ENCODE measurements at regions not wholly inside any gene's neighbourhood (a gene's known extent, or its start where the extent isn't known, plus 50 kb on each side); places are given as distances from the start of the nearest gene placed in this dataset.

DNA sequence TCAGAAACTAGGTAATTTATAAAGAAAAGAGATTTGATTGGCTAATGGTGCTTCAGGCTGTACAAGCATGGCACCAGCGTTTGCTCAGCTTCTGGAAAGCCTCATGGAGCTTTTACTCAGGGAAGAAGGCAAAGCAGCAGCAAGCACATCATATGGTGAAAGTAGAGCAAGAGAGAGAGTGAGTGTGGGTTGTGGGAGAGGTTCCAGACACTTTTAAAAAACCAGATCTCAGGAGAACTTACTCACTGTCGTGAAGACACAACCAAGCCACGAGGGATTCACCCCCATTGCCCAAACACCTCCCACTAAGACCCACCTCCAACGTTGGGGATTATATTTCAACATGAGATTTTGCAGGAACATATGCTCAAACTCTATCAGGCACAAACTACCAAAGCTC, 554.6 kb upstream of the TNP1 start:
- H3K9me3 ChIP-seq = no peaks in the 10 kb centered on the region
- no peak overlapping the region for H3K27ac Mint-ChIP-seq
- peaks cover 8% of the 10 kb centered on the region for H3K36me3 Mint-ChIP-seq
- ATAC-seq (replicated peaks in 1 of 4) (no peak), DNase-seq (no peak)
- H3K36me3 ChIP-seq (ENCODE audit: control insufficient read depth in 2 of 2, extremely low read depth in 1 of 2, insufficient read depth in 1 of 2, low read length in 1 of 2) = no peaks in the 10 kb centered on the region
- 50% methylated on average over 1 of the region's 4 CpGs for WGBS (ENCODE audit: insufficient coverage)
- no peak overlapping the region for H3K27ac ChIP-seq (ENCODE audit: low read length)
- peaks cover 2 to 10% of the 10 kb centered on the region in 2 donors for H3K27me3 Mint-ChIP-seq
- H3K9me3 Mint-ChIP-seq = no peaks in the 10 kb centered on the region
- no peak overlapping the region for H3K4me3 ChIP-seq (ENCODE audit: control insufficient read depth in 1 of 2, extremely low read depth in 1 of 2, low read length in 1 of 2)
- peaks cover 0 to 2% of the 10 kb centered on the region in 2 experiments for H3K27me3 ChIP-seq (replicated peaks in 1 of 2; ENCODE audit: control insufficient read depth in 2 of 2, extremely low read depth in 1 of 2, insufficient read depth in 2 of 2, low read length in 1 of 2)
- no peak overlapping the region for H3K4me3 Mint-ChIP-seq
- CTCF ChIA-PET = no interaction called here
- H3K4me1 ChIP-seq (ENCODE audit: control insufficient read depth in 1 of 2, extremely low read depth in 1 of 2, insufficient read depth in 2 of 2, low read length in 2 of 2) = no peaks in the 10 kb centered on the region
- H3K4me1 Mint-ChIP-seq = no peaks in the 10 kb centered on the region
- POLR2A ChIA-PET = no interaction called here

DNA sequence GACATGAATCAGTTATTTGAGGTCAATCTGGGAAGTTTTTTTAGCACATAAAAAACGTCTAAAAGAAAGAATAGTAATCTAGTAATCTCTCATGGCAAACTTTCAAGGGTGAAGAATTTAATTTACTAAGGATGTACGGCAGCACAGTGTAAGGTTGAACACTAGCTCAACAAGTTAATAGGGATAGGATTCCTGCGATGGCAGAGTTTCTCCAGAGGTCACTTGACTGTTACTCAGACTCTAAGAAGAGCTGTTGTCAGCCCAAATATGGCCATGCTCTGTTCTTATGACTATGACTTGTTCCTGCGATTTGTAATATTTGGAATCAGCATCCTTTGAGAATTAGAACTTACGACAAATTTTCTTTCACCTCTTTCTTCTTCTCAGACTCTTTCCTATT, 553.3 kb upstream of the TNP1 start:
- H3K4me3 ChIP-seq (ENCODE audit: control insufficient read depth in 1 of 2, extremely low read depth in 1 of 2, low read length in 1 of 2) = no peak overlapping the region

DNA sequence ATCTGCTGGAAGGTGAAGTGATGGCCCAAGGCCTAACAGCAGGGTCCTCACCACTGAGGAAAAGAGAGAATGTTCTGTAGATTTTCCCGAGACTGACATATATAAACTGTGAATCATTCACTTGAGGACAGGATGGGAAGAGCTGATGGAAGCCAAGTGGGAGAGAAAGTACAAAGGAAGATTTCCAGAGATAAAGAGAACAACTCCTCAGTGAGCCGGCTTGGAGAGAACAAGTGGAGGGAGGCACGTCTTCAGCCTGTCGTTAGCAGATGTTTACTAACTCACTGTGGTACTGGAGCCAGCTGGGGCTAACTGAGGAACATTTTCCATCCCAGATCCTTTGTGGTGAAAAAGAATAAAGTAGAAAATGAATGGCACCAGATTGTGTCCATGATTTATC, 552.9 kb upstream of the TNP1 start:
- Histone ChIP-seq H3K4me3 (ENCODE audit: control insufficient read depth in 1 of 2, extremely low read depth in 1 of 2, low read length in 1 of 2) (no peak overlapping the region), H3K9me3 (no peaks in the 10 kb centered on the region), H3K36me3 (ENCODE audit: control insufficient read depth in 2 of 2, extremely low read depth in 1 of 2, insufficient read depth in 1 of 2, low read length in 1 of 2) (no peaks in the 10 kb centered on the region), H3K4me1 (ENCODE audit: control insufficient read depth in 1 of 2, extremely low read depth in 1 of 2, insufficient read depth in 2 of 2, low read length in 2 of 2) (no peaks in the 10 kb centered on the region), H3K27me3 (replicated peaks in 1 of 2; ENCODE audit: control insufficient read depth in 2 of 2, extremely low read depth in 1 of 2, insufficient read depth in 2 of 2, low read length in 1 of 2) (peaks cover 0 to 2% of the 10 kb centered on the region in 2 experiments), H3K27ac (ENCODE audit: low read length) (no peak overlapping the region)
- Mint-ChIP-seq H3K27ac (no peak overlapping the region), H3K36me3 (peaks cover 4% of the 10 kb centered on the region), H3K4me1 (no peaks in the 10 kb centered on the region), H3K9me3 (no peaks in the 10 kb centered on the region), H3K27me3 (peaks cover 2 to 10% of the 10 kb centered on the region in 2 donors), H3K4me3 (no peak overlapping the region)
- ATAC-seq (replicated peaks in 1 of 4) = no peak
- ChIA-PET POLR2A (no interaction called here), CTCF (no interaction called here)
- WGBS (ENCODE audit: insufficient coverage) = no CpG with 5 or more reads among the region's 4 CpGs
- DNase-seq = no peak

More for the DNA sequence above, 553.3 kb upstream of the TNP1 start:
- Mint-ChIP-seq H3K27me3 (peaks cover 2 to 10% of the 10 kb centered on the region in 2 donors), H3K9me3 (no peaks in the 10 kb centered on the region), H3K36me3 (peaks cover 4% of the 10 kb centered on the region), H3K4me3 (no peak overlapping the region), H3K27ac (no peak overlapping the region), H3K4me1 (no peaks in the 10 kb centered on the region)
- no peaks in the 10 kb centered on the region for H3K36me3 ChIP-seq (ENCODE audit: control insufficient read depth in 2 of 2, extremely low read depth in 1 of 2, insufficient read depth in 1 of 2, low read length in 1 of 2)
- H3K4me1 ChIP-seq (ENCODE audit: control insufficient read depth in 1 of 2, extremely low read depth in 1 of 2, insufficient read depth in 2 of 2, low read length in 2 of 2) = no peaks in the 10 kb centered on the region
- H3K27me3 ChIP-seq (replicated peaks in 1 of 2; ENCODE audit: control insufficient read depth in 2 of 2, extremely low read depth in 1 of 2, insufficient read depth in 2 of 2, low read length in 1 of 2) = peaks cover 0 to 2% of the 10 kb centered on the region in 2 experiments
- ChIA-PET CTCF (interaction anchor here in 1 of 2 donors (0.6 kb wide), 1 partner anchor 379 kb away, joined by 3 read pairs; no protein-coding TSS in a partner anchor), POLR2A (no interaction called here)
- DNase-seq = no peak
- no peaks in the 10 kb centered on the region for H3K9me3 ChIP-seq
- ATAC-seq (replicated peaks in 1 of 4) = no peak
- 67% methylated on average over 3 of the region's 5 CpGs for WGBS (ENCODE audit: insufficient coverage)
- no peak overlapping the region for H3K27ac ChIP-seq (ENCODE audit: low read length)

DNA sequence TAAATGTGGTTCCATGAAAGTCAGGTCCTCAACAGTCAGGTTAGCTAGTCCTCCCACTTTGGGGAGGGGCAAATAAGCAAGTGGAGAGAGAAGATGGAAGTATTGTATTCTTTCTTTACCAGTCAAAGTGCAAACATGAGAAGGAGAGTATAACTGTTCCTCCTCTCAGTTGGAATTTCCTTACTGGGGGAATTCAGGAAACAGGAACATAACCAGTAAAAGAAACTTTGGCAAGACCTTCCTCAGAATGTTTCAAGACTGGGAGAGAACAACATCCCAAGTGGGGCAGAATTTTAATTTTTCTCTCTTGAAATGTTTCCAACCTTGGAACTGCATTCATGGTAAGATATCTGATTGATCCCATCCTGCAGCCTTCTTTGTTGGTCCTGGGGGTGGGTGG, 552.4 kb upstream of the TNP1 start:
- CTCF ChIA-PET = no interaction called here
- no peak for ATAC-seq (replicated peaks in 1 of 4)

DNA sequence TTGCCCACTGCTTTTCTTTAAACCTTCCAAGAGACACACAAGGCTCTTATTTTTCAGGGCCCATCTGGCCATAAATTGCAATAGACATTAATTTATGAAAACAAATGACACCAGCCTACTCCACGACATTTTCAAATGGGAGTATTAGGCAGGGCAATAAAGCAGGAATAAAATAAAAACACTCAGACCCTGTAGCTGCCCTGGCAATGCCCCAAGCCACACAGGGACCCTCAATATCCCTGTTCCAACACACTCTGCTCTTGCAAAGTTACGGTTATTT, 550.8 kb upstream of the TNP1 start:
- Mint-ChIP-seq H3K9me3 (no peaks in the 10 kb centered on the region), H3K36me3 (peaks cover 4% of the 10 kb centered on the region), H3K4me3 (no peak overlapping the region), H3K27ac (no peak overlapping the region), H3K4me1 (no peaks in the 10 kb centered on the region), H3K27me3 (peaks cover 2 to 10% of the 10 kb centered on the region in 2 donors)
- Histone ChIP-seq H3K27ac (ENCODE audit: low read length) (no peak overlapping the region), H3K27me3 (replicated peaks in 1 of 2; ENCODE audit: control insufficient read depth in 2 of 2, extremely low read depth in 1 of 2, insufficient read depth in 2 of 2, low read length in 1 of 2) (peaks cover 0 to 2% of the 10 kb centered on the region in 2 experiments), H3K4me3 (ENCODE audit: control insufficient read depth in 1 of 2, extremely low read depth in 1 of 2, low read length in 1 of 2) (no peak overlapping the region), H3K36me3 (ENCODE audit: control insufficient read depth in 2 of 2, extremely low read depth in 1 of 2, insufficient read depth in 1 of 2, low read length in 1 of 2) (no peaks in the 10 kb centered on the region), H3K4me1 (ENCODE audit: control insufficient read depth in 1 of 2, extremely low read depth in 1 of 2, insufficient read depth in 2 of 2, low read length in 2 of 2) (no peaks in the 10 kb centered on the region), H3K9me3 (no peaks in the 10 kb centered on the region)
- no CpG with 5 or more reads among the region's 2 CpGs for WGBS (ENCODE audit: insufficient coverage)
- ChIA-PET CTCF (no interaction called here), POLR2A (no interaction called here)
- DNase-seq = no peak
- no peak for ATAC-seq (replicated peaks in 1 of 4)

More for the DNA sequence above, 552.4 kb upstream of the TNP1 start:
- peaks cover 4% of the 10 kb centered on the region for H3K36me3 Mint-ChIP-seq
- H3K9me3 Mint-ChIP-seq = no peaks in the 10 kb centered on the region
- Histone ChIP-seq H3K4me3 (ENCODE audit: control insufficient read depth in 1 of 2, extremely low read depth in 1 of 2, low read length in 1 of 2) (no peak overlapping the region), H3K27ac (ENCODE audit: low read length) (no peak overlapping the region), H3K4me1 (ENCODE audit: control insufficient read depth in 1 of 2, extremely low read depth in 1 of 2, insufficient read depth in 2 of 2, low read length in 2 of 2) (no peaks in the 10 kb centered on the region), H3K9me3 (no peaks in the 10 kb centered on the region), H3K36me3 (ENCODE audit: control insufficient read depth in 2 of 2, extremely low read depth in 1 of 2, insufficient read depth in 1 of 2, low read length in 1 of 2) (no peaks in the 10 kb centered on the region), H3K27me3 (replicated peaks in 1 of 2; ENCODE audit: control insufficient read depth in 2 of 2, extremely low read depth in 1 of 2, insufficient read depth in 2 of 2, low read length in 1 of 2) (peaks cover 0 to 2% of the 10 kb centered on the region in 2 experiments)
- no peak for DNase-seq
- H3K4me3 Mint-ChIP-seq = no peak overlapping the region
- H3K27me3 Mint-ChIP-seq = peaks cover 2 to 10% of the 10 kb centered on the region in 2 donors
- POLR2A ChIA-PET = no interaction called here
- H3K4me1 Mint-ChIP-seq = no peaks in the 10 kb centered on the region
- no peak overlapping the region for H3K27ac Mint-ChIP-seq

DNA sequence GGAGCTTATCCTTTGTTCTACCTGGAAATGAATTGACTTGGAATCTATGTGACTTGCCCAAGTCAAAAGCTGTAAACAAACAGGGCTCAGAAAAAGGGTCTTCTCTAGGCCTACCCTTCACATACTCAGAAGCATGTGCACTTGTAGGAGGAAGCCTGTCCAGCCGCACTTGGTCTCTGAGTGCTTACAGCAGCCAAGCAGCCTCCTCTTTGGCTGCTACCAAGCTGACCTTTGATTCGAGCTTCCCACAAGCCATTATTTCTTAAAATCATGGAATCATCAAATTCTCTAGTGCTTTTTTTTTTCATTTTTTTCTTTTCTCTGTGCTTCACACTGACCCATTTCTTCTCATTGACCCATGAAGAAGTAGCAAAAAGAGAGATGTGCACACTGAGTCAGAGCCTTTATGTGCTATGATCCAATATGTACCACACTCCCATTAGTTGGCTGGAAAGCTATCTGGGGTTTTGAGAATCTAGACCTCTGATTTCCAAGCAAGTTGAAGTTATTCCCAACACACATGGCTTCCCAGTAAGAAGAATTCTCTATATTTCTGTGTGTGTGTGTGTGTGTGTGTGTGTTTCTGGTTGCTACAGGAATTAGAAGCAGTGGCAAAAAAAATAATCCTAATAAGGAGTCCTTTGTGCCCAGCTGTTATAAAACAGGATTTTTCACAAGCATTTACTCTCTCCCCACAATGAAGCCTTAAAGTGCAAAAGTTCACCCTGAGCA, 550.3 kb upstream of the TNP1 start:
- POLR2A ChIA-PET = no interaction called here
- Mint-ChIP-seq H3K27ac (no peak overlapping the region), H3K36me3 (peaks cover 4% of the 10 kb centered on the region), H3K9me3 (no peaks in the 10 kb centered on the region), H3K4me3 (no peak overlapping the region), H3K27me3 (peaks cover 2 to 10% of the 10 kb centered on the region in 2 donors), H3K4me1 (no peaks in the 10 kb centered on the region)
- no peaks in the 10 kb centered on the region for H3K36me3 ChIP-seq (ENCODE audit: control insufficient read depth in 2 of 2, extremely low read depth in 1 of 2, insufficient read depth in 1 of 2, low read length in 1 of 2)
- no peaks in the 10 kb centered on the region for H3K4me1 ChIP-seq (ENCODE audit: control insufficient read depth in 1 of 2, extremely low read depth in 1 of 2, insufficient read depth in 2 of 2, low read length in 2 of 2)
- no peak for DNase-seq
- peaks cover 0 to 2% of the 10 kb centered on the region in 2 experiments for H3K27me3 ChIP-seq (replicated peaks in 1 of 2; ENCODE audit: control insufficient read depth in 2 of 2, extremely low read depth in 1 of 2, insufficient read depth in 2 of 2, low read length in 1 of 2)
- WGBS (ENCODE audit: insufficient coverage) = 100% methylated on average over 1 of the region's 2 CpGs
- H3K4me3 ChIP-seq (ENCODE audit: control insufficient read depth in 1 of 2, extremely low read depth in 1 of 2, low read length in 1 of 2) = no peak overlapping the region
- no peak overlapping the region for H3K27ac ChIP-seq (ENCODE audit: low read length)
- H3K9me3 ChIP-seq = no peaks in the 10 kb centered on the region
- CTCF ChIA-PET = interaction anchor here in 1 of 2 donors (0.8 kb wide), 1 partner anchor 21 kb away, joined by 3 read pairs; no protein-coding TSS in a partner anchor
- ATAC-seq (replicated peaks in 1 of 4) = no peak

DNA sequence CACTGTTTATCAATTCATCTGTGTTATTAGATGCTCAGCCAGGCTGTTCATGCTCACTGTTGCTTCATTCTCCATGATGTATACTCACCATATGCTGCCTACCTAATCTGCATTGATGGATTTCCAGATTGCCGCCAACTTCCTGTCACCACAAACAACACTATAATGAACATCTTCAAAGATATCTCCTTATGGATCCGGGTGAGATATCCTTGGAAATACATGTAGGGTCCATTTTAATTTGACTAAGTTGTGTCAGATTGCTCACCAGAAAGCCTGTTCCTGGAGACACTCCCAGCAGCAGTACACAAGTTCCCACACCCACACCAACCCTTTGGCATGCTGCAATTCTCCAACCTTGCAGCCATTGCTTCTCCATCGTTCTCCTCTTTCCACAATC, 547.5 kb upstream of the TNP1 start:
- DNase-seq (no peak), ATAC-seq (replicated peaks in 1 of 4) (no peak)
- no peak overlapping the region for H3K4me3 ChIP-seq (ENCODE audit: control insufficient read depth in 1 of 2, extremely low read depth in 1 of 2, low read length in 1 of 2)
- no peaks in the 10 kb centered on the region for H3K36me3 Mint-ChIP-seq
- H3K36me3 ChIP-seq (ENCODE audit: control insufficient read depth in 2 of 2, extremely low read depth in 1 of 2, insufficient read depth in 1 of 2, low read length in 1 of 2) = no peaks in the 10 kb centered on the region
- no peaks in the 10 kb centered on the region for H3K9me3 Mint-ChIP-seq
- H3K9me3 ChIP-seq = no peaks in the 10 kb centered on the region
- H3K27me3 ChIP-seq (replicated peaks in 1 of 2; ENCODE audit: control insufficient read depth in 2 of 2, extremely low read depth in 1 of 2, insufficient read depth in 2 of 2, low read length in 1 of 2) = peaks cover 0 to 2% of the 10 kb centered on the region in 2 experiments
- H3K27me3 Mint-ChIP-seq = peaks cover 0 to 3% of the 10 kb centered on the region in 2 donors
- no peak overlapping the region for H3K27ac ChIP-seq (ENCODE audit: low read length)
- H3K27ac Mint-ChIP-seq = no peak overlapping the region
- CTCF ChIA-PET = no interaction called here
- H3K4me1 Mint-ChIP-seq = no peaks in the 10 kb centered on the region
- no peaks in the 10 kb centered on the region for H3K4me1 ChIP-seq (ENCODE audit: control insufficient read depth in 1 of 2, extremely low read depth in 1 of 2, insufficient read depth in 2 of 2, low read length in 2 of 2)
- POLR2A ChIA-PET = no interaction called here
- no peak overlapping the region for H3K4me3 Mint-ChIP-seq
- WGBS (ENCODE audit: insufficient coverage) = 75% methylated on average over 1 of the region's 3 CpGs
